Prostate gland (tissue), 2 donors: ENCODE measurements at regions not wholly inside any gene's neighbourhood (a gene's known extent, or its start where the extent isn't known, plus 50 kb on each side); places are given as distances from the start of the nearest gene placed in this dataset.

Experiments
- DNase-seq: peaks from one replicate; pipeline ENCODE4 v3.0.0-alpha.2; 2019; ENCODE audit warnings: low spot score
- H3K27ac ChIP-seq, 2 donors: fragments of 200-600 bp; sonication (generic); 2 replicates each; pipeline ENCODE4 v1.5.1; 2017 to 2019
- H3K27me3 ChIP-seq: fragments of 200-600 bp; sonication (generic); replicated peaks from 2 replicates; pipeline ENCODE4 v1.5.1; 2019; ENCODE audit not compliant: insufficient read depth
- H3K36me3 ChIP-seq, 2 donors: fragments of 200-600 bp; sonication (generic); 1 replicate in 1 of 2; 2 replicates in 1 of 2; pipeline versions ENCODE4 v1.5.1 to v1.8.1; 2017 to 2019
- H3K4me1 ChIP-seq: fragments of 200-600 bp; sonication (generic); replicated peaks from 2 replicates; pipeline ENCODE4 v1.5.1; 2019
- H3K4me3 ChIP-seq, 2 donors: fragments of 200-600 bp; sonication (generic); 2 replicates each; pipeline ENCODE4 v1.5.1; 2017 to 2019
- H3K9me3 ChIP-seq: fragments of 200-600 bp; sonication (generic); 2 replicates; pipeline ENCODE4 v1.5.1; 2017
- CTCF ChIP-seq, 4 experiments: fragments of 200-600 bp in 2 of 4; fragments of 450-650 bp in 2 of 4; sonication (generic) in 2 of 4; IDR thresholded peaks; 1 replicate in 3 of 4; 2 replicates in 1 of 4; pipeline ENCODE4 v1.5.1; 2016 to 2019; ENCODE audit warnings: antibody characterized with exemption in 4 of 4, mild to moderate bottlenecking in 2 of 4, moderate library complexity in 2 of 4
- POLR2A ChIP-seq: fragments of 450-650 bp; IDR thresholded peaks from one replicate; pipeline ENCODE4 v1.6.1; 2016; ENCODE audit warnings: antibody characterized with exemption, mild to moderate bottlenecking
- POLR2AphosphoS5 ChIP-seq: sonication (generic); formaldehyde crosslinking; IDR thresholded peaks from one replicate; pipeline ENCODE4 v1.6.1; 2017; ENCODE audit warnings: antibody characterized with exemption
- WGBS: methylation state at CpG from one replicate; pipeline ENCODE4 v1.1.5; 2018; 5-methylcytosine and 5-hydroxymethylcytosine counted together
- intact Hi-C: fragments of 100-400 bp; cut with DNase I; formaldehyde crosslinking; loops from one replicate; pipeline ENCODE4 v1.14.2; 2022

GRCh38 chr11:79514695-79515094 lies 73.9 kb upstream of the TENM4 start:
- H3K4me3 ChIP-seq: no peak overlapping the region
- TF ChIP-seq CTCF (IDR thresholded peaks at IDR 0.05) (no peak), POLR2A (no peak), POLR2AphosphoS5 (no peak)
- no peaks in the 10 kb centered on the region for H3K36me3 ChIP-seq
- H3K9me3 ChIP-seq: no peaks in the 10 kb centered on the region
- no peaks in the 10 kb centered on the region for H3K27me3 ChIP-seq
- no peaks in the 10 kb centered on the region for H3K4me1 ChIP-seq
- intact Hi-C loops: no loop called here
- no peak for DNase-seq
- WGBS: 79% methylated on average over 2 of the region's 2 CpGs
- H3K27ac ChIP-seq: no peak overlapping the region

GRCh38 chr11:79514290-79514689 lies 73.5 kb upstream of the TENM4 start:
- Histone ChIP-seq H3K27me3 (no peaks in the 10 kb centered on the region), H3K27ac (no peak overlapping the region), H3K4me3 (no peak overlapping the region), H3K36me3 (no peaks in the 10 kb centered on the region), H3K9me3 (no peaks in the 10 kb centered on the region), H3K4me1 (no peaks in the 10 kb centered on the region)
- intact Hi-C loops: no loop called here
- TF ChIP-seq POLR2AphosphoS5 (no peak), CTCF (IDR thresholded peaks at IDR 0.05) (no peak), POLR2A (no peak)
- WGBS: 54% methylated on average over 4 of the region's 4 CpGs
- DNase-seq: no peak

GRCh38 chr11:79512706-79513469 lies 72.1 kb upstream of the TENM4 start:
- Histone ChIP-seq H3K4me3 (no peak overlapping the region), H3K9me3 (no peaks in the 10 kb centered on the region), H3K27ac (no peak overlapping the region), H3K27me3 (no peaks in the 10 kb centered on the region), H3K4me1 (no peaks in the 10 kb centered on the region), H3K36me3 (no peaks in the 10 kb centered on the region)
- WGBS: 69% methylated on average over 4 of the region's 4 CpGs
- intact Hi-C loops: no loop called here
- no peak for TF ChIP-seq CTCF (IDR thresholded peaks at IDR 0.05)
- TF ChIP-seq POLR2A: no peak
- no peak for TF ChIP-seq POLR2AphosphoS5
- no peak for DNase-seq

- no peak for DNase-seq
- Histone ChIP-seq H3K27ac (no peak overlapping the region), H3K9me3 (no peaks in the 10 kb centered on the region), H3K4me3 (no peak overlapping the region), H3K36me3 (no peaks in the 10 kb centered on the region), H3K4me1 (no peaks in the 10 kb centered on the region), H3K27me3 (no peaks in the 10 kb centered on the region)
- intact Hi-C loops: no loop called here
- TF ChIP-seq POLR2AphosphoS5: no peak
- TF ChIP-seq CTCF (IDR thresholded peaks at IDR 0.05): no peak
- no peak for TF ChIP-seq POLR2A
- 74% methylated on average over 9 of the region's 9 CpGs for WGBS
These were observed 70.1 kb upstream of the TENM4 start for GRCh38 chr11:79510960-79511359.

- WGBS: 33% methylated on average over 3 of the region's 3 CpGs
- no peak for TF ChIP-seq CTCF (IDR thresholded peaks at IDR 0.05)
- TF ChIP-seq POLR2AphosphoS5: no peak
- no peak for TF ChIP-seq POLR2A
- H3K27ac ChIP-seq: no peak overlapping the region
- H3K4me3 ChIP-seq: no peak overlapping the region
- DNase-seq: no peak
- H3K4me1 ChIP-seq: no peaks in the 10 kb centered on the region
- no peaks in the 10 kb centered on the region for H3K9me3 ChIP-seq
- no peaks in the 10 kb centered on the region for H3K27me3 ChIP-seq
- intact Hi-C loops: no loop called here
- H3K36me3 ChIP-seq: no peaks in the 10 kb centered on the region
These were observed 67.6 kb upstream of the TENM4 start for GRCh38 chr11:79508461-79508860.
